ENCODE measurements at regions not wholly inside any gene's neighbourhood (a gene's known extent, or its start where the extent isn't known, plus 50 kb on each side); places are given as distances from the start of the nearest gene placed in this dataset.

DNA sequence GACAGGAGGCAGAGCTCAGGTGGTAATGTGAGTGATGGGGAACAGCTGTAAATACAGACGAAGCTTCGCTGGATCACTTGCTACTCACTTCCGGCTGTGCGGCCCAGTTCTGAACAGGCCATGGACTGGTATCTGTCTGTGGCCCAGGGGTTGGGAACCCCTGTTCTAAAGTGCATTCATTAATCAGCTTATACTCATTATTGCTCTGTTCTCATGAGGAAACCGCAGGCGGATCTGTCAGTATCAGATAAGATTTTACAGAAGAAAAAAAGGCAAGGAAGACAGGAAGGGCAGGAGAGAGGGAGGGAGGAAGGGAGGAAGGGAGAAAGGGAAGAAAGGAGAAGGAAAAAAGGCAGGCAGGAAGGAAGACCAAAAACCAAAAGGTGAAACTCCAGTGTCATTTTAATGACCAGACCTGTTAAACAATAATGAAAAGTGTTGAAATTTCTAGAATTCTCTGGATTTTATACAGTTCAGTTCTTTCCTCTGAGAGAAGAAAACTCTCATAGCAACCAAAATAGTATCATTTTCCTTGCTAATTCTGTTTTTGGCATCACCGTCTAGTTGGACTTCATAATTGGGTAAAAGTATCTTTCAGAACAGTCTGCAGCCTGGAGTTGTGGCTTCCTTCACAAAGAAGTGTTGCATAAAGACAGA lies 128.0 kb upstream of the PROK2 start:
- TF ChIP-seq, protein P1, sequence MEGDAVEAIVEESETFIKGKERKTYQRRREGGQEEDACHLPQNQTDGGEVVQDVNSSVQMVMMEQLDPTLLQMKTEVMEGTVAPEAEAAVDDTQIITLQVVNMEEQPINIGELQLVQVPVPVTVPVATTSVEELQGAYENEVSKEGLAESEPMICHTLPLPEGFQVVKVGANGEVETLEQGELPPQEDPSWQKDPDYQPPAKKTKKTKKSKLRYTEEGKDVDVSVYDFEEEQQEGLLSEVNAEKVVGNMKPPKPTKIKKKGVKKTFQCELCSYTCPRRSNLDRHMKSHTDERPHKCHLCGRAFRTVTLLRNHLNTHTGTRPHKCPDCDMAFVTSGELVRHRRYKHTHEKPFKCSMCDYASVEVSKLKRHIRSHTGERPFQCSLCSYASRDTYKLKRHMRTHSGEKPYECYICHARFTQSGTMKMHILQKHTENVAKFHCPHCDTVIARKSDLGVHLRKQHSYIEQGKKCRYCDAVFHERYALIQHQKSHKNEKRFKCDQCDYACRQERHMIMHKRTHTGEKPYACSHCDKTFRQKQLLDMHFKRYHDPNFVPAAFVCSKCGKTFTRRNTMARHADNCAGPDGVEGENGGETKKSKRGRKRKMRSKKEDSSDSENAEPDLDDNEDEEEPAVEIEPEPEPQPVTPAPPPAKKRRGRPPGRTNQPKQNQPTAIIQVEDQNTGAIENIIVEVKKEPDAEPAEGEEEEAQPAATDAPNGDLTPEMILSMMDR (IDR thresholded peaks at IDR 0.05; ENCODE audit: control insufficient read depth, insufficient read depth, low read depth, low read length, missing control alignments): no peak
- no peak for DNase-seq (ENCODE audit: low read depth)
- H3K4me3 ChIP-seq (ENCODE audit: control insufficient read depth, low read depth, low read length): no peak overlapping the region

DNA sequence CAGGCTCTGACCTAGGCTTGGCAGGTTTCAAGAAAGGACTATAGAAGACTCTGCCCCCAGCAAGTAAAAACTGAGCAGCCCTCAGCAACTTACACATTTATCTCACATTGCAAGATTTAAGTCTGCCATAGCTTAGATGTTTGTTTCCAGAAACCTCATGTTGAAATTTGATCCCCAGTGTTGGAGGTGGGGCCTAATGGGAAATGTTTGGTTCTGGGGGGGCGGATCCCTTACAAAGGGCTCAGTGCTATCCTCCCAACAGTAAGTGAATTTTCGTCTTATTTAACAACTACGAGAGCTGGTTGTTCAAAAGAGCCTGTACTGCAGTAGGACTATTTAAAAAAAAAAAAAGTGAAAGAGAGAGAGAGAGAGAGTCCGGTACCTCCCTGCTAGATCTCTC lies 125.2 kb upstream of the PROK2 start:
- no peak overlapping the region for H3K4me3 ChIP-seq (ENCODE audit: control insufficient read depth, low read depth, low read length)
- TF ChIP-seq, protein P1 (IDR thresholded peaks at IDR 0.05; ENCODE audit: control insufficient read depth, insufficient read depth, low read depth, low read length, missing control alignments): no peak
- DNase-seq (ENCODE audit: low read depth): no peak

- no peak overlapping the region for H3K4me3 ChIP-seq (ENCODE audit: control insufficient read depth, low read depth, low read length)
- no peak for DNase-seq (ENCODE audit: low read depth)
- TF ChIP-seq, protein P1 (IDR thresholded peaks at IDR 0.05; ENCODE audit: control insufficient read depth, insufficient read depth, low read depth, low read length, missing control alignments): no peak
These were observed 123.0 kb upstream of the PROK2 start for GRCh38 chr3:71907996-71908395.

- no peak for DNase-seq (ENCODE audit: low read depth)
- TF ChIP-seq, protein P1 (IDR thresholded peaks at IDR 0.05; ENCODE audit: control insufficient read depth, insufficient read depth, low read depth, low read length, missing control alignments): no peak
- H3K4me3 ChIP-seq (ENCODE audit: control insufficient read depth, low read depth, low read length): no peak overlapping the region
These were observed 122.0 kb upstream of the PROK2 start for GRCh38 chr3:71906976-71907375.

DNA sequence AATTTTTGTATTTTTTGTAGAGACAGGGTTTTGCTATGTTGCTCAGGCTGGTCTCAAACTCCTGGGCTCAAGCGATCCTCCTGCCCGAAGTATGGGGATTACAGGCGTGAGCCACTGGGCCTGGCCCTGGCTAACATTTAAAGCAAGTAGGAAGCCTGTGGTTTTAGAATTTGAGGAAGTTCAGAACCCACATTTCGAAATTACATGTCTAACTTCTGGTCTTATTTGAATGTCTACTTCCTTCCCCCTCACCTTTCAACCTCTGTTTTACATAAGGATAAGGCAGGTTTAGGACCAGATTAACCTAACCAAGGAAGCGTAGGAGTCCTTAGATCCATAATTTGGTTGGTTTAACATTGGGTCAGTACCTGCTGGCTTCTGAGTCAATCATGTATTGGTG lies 120.5 kb upstream of the PROK2 start:
- TF ChIP-seq, protein P1 (IDR thresholded peaks at IDR 0.05; ENCODE audit: control insufficient read depth, insufficient read depth, low read depth, low read length, missing control alignments): no peak
- DNase-seq (ENCODE audit: low read depth): no peak

GRCh38 chr3:71903936-71904335 lies 119.0 kb upstream of the PROK2 start:
- no peak overlapping the region for H3K4me3 ChIP-seq (ENCODE audit: control insufficient read depth, low read depth, low read length)
- TF ChIP-seq, protein P1 (IDR thresholded peaks at IDR 0.05; ENCODE audit: control insufficient read depth, insufficient read depth, low read depth, low read length, missing control alignments): no peak
- DNase-seq (ENCODE audit: low read depth): no peak

More for the DNA sequence above, 120.5 kb upstream of the PROK2 start:
- no peak overlapping the region for H3K4me3 ChIP-seq (ENCODE audit: control insufficient read depth, low read depth, low read length)

Data from AG09309 (cell line).